ENCODE measurements at regions not wholly inside any gene's neighbourhood (a gene's known extent, or its start where the extent isn't known, plus 50 kb on each side); places are given as distances from the start of the nearest gene placed in this dataset.

GRCh38 chr3:157805538-157805937, 300.7 kb downstream of the SHOX2 start:
- TF ChIP-seq CTCF (IDR thresholded peaks at IDR 0.05), result no peak
- TF ChIP-seq POLR2A (IDR thresholded peaks at IDR 0.05), result no peak

All from upper lobe of left lung (tissue), 4 donors.